HepG2 (cell line): ENCODE measurements at regions not wholly inside any gene's neighbourhood (a gene's known extent, or its start where the extent isn't known, plus 50 kb on each side); places are given as distances from the start of the nearest gene placed in this dataset.

Source experiments
- ATAC-seq: fragments of 200-7000 bp; cut with Tn5 transposase; 3 replicates; pipeline ENCODE4 v1.9.1; 2020; ENCODE audit warnings: mild to moderate bottlenecking, moderate library complexity
- BruUV-seq: library from RNA; stranded (reverse); fragments of 400-500 nt; replicated peaks from 2 replicates; lab custom pipeline; 2021; lab: Mats Ljungman, UMichigan
- CTCF ChIA-PET: fragments of 300-600 bp; formaldehyde crosslinking; extraction: SDS; loops from one replicate; lab custom pipeline; 2021; ENCODE audit warnings: low total read pairs, inconsistent platforms, low intra/inter-chr PET ratio; lab: Yijun Ruan, JAX
- POLR2A ChIA-PET: fragments of 350-600 bp; sonication (Branson Sonifier 250); formaldehyde crosslinking; loops from one replicate; lab custom pipeline; 2020; ENCODE audit warnings: antibody characterized with exemption, inconsistent platforms; lab: Yijun Ruan, JAX
- DNase-seq: peaks from one replicate; pipeline ENCODE4 v3.0.0-alpha.2; 2015; ENCODE audit warnings: low spot score
- FAIRE-seq: peaks from 3 replicates; lab custom pipeline; 2011; peaks lifted over from hg19 to GRCh38; lab: Jason Lieb, UNC
- H2AFZ ChIP-seq: one replicate; pipeline ENCODE4 v1.6.1; 2011; ENCODE audit warnings: low read length, inconsistent platforms
- H3K27ac ChIP-seq: fragments of 300-600 bp; 3 replicates; pipeline ENCODE4 v1.8.0; 2011; ENCODE audit warnings: mixed run types, mild to moderate bottlenecking, mixed read lengths, low read length, inconsistent platforms; ENCODE audit not compliant: insufficient read depth; ENCODE audit errors: extremely low read length
- H3K27me3 ChIP-seq, 2 experiments: fragments of 200-600 bp in 1 of 2; 2 replicates in 1 of 2; 3 replicates in 1 of 2; pipeline versions ENCODE4 v1.6.0 to v1.8.0; 2011; ENCODE audit warnings: low read length in 2 of 2, mild to moderate bottlenecking in 2 of 2, moderate library complexity in 2 of 2, inconsistent platforms in 1 of 2; ENCODE audit not compliant: insufficient read depth in 2 of 2, control insufficient read depth in 1 of 2
- H3K36me3 ChIP-seq, 2 experiments: fragments of 200-600 bp in 1 of 2; replicated peaks in 1 of 2; 2 replicates in 1 of 2; 3 replicates in 1 of 2; pipeline versions ENCODE4 v1.5.1 to v1.8.0; 2011; ENCODE audit warnings: low read length in 2 of 2, inconsistent platforms in 1 of 2; ENCODE audit not compliant: insufficient read depth in 2 of 2, control insufficient read depth in 1 of 2
- H3K4me1 ChIP-seq: 2 replicates; pipeline ENCODE4 v1.5.1; 2012; ENCODE audit warnings: low read length, inconsistent platforms; ENCODE audit not compliant: insufficient read depth
- H3K4me2 ChIP-seq: 2 replicates; pipeline ENCODE4 v1.6.0; 2011; ENCODE audit warnings: low read depth, low read length, inconsistent platforms
- H3K4me3 ChIP-seq, 3 experiments: fragments of 200-600 bp in 1 of 3; sonication (generic), shearing (Covaris generic) in 1 of 3; replicated peaks in 1 of 3; 2 replicates each; pipeline ENCODE4 v1.5.1; 2011 to 2016; ENCODE audit warnings: low read length in 3 of 3, inconsistent platforms in 2 of 3, low read depth in 2 of 3, mild to moderate bottlenecking in 2 of 3, control low read depth in 1 of 3, mixed read lengths in 1 of 3; ENCODE audit not compliant: insufficient read depth in 1 of 3
- H3K79me2 ChIP-seq: one replicate; pipeline ENCODE4 v1.6.1; 2011; ENCODE audit warnings: low read length, inconsistent platforms; ENCODE audit not compliant: insufficient read depth
- H3K9ac ChIP-seq: 2 replicates; pipeline ENCODE4 v1.6.0; 2011; ENCODE audit warnings: mild to moderate bottlenecking, low read depth, low read length, inconsistent platforms; ENCODE audit not compliant: insufficient read depth
- H3K9me3 ChIP-seq: 2 replicates; pipeline ENCODE4 v1.5.1; 2012; ENCODE audit warnings: mild to moderate bottlenecking, low read length
- H4K20me1 ChIP-seq: 2 replicates; pipeline ENCODE4 v1.6.0; 2011; ENCODE audit warnings: inconsistent platforms, mild to moderate bottlenecking, low read length, moderate library complexity; ENCODE audit not compliant: insufficient read depth
- LBX2 ChIP-seq: sonication (generic); formaldehyde crosslinking; IDR thresholded peaks from 2 replicates; pipeline ENCODE4 v1.5.0; 2020; ENCODE audit warnings: missing genetic modification reagents, mild to moderate bottlenecking, borderline replicate concordance
- SIX1 ChIP-seq: sonication (generic); formaldehyde crosslinking; IDR thresholded peaks from 2 replicates; pipeline ENCODE4 v1.4.0; 2020; ENCODE audit warnings: missing genetic modification reagents, borderline replicate concordance
- TIGD3 ChIP-seq: sonication (generic); formaldehyde crosslinking; IDR thresholded peaks from 2 replicates; pipeline ENCODE4 v1.5.1; 2020; ENCODE audit warnings: mild to moderate bottlenecking, missing genetic modification reagents, borderline replicate concordance
- ZBTB38 ChIP-seq: sonication (generic); formaldehyde crosslinking; IDR thresholded peaks from 2 replicates; pipeline ENCODE4 v1.5.1; 2020; ENCODE audit warnings: mild to moderate bottlenecking, missing genetic modification reagents
- ZBTB4 ChIP-seq: sonication (generic); formaldehyde crosslinking; IDR thresholded peaks from 2 replicates; pipeline ENCODE4 v1.4.0; 2020; ENCODE audit warnings: missing genetic modification reagents, mild to moderate bottlenecking, borderline replicate concordance
- ZFP36L2 ChIP-seq: sonication (generic); formaldehyde crosslinking; IDR thresholded peaks from 2 replicates; pipeline ENCODE4 v1.4.0; 2020; ENCODE audit warnings: missing genetic modification reagents
- ZMAT5 ChIP-seq: sonication (generic); formaldehyde crosslinking; IDR thresholded peaks from 2 replicates; pipeline ENCODE4 v1.5.0; 2020; ENCODE audit warnings: mild to moderate bottlenecking, low read depth, missing genetic modification reagents, borderline replicate concordance
- WGBS: methylation state at CpG from one replicate; pipeline ENCODE4 v1.1.6; 2017; ENCODE audit warnings: low lambda C conversion rate; 5-methylcytosine and 5-hydroxymethylcytosine counted together
- in situ Hi-C: cut with HindIII; loops from 2 replicates; pipeline ENCODE4 v1.10.0; 2017; ENCODE audit warnings: low pct_unique_long_range_greater_than_20kb; ENCODE audit not compliant: extremely low pct_ligation_motif_present
- intact Hi-C: fragments of 100-400 bp; cut with micrococcal nuclease; formaldehyde crosslinking; loops from one replicate; pipeline ENCODE4 v1.10.0; 2022; ENCODE audit not compliant: unreplicated experiment
- TF ChIP-seq, protein P1 (sequence below): sonication (generic); formaldehyde crosslinking; IDR thresholded peaks from 2 replicates; pipeline ENCODE4 v1.5.0; 2020; ENCODE audit warnings: missing genetic modification reagents
- TF ChIP-seq, protein P2 (sequence below): sonication (generic); formaldehyde crosslinking; IDR thresholded peaks from 2 replicates; pipeline ENCODE4 v1.4.0; 2020; ENCODE audit warnings: low read depth, mild to moderate bottlenecking, missing genetic modification reagents

- no peak for TF ChIP-seq ZFP36L2 (CRISPR knock-in tag)
- no peak for TF ChIP-seq TIGD3
- TF ChIP-seq, protein P1, sequence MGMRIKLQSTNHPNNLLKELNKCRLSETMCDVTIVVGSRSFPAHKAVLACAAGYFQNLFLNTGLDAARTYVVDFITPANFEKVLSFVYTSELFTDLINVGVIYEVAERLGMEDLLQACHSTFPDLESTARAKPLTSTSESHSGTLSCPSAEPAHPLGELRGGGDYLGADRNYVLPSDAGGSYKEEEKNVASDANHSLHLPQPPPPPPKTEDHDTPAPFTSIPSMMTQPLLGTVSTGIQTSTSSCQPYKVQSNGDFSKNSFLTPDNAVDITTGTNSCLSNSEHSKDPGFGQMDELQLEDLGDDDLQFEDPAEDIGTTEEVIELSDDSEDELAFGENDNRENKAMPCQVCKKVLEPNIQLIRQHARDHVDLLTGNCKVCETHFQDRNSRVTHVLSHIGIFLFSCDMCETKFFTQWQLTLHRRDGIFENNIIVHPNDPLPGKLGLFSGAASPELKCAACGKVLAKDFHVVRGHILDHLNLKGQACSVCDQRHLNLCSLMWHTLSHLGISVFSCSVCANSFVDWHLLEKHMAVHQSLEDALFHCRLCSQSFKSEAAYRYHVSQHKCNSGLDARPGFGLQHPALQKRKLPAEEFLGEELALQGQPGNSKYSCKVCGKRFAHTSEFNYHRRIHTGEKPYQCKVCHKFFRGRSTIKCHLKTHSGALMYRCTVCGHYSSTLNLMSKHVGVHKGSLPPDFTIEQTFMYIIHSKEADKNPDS (CRISPR knock-in tag): no peak
These were observed 1214.7 kb downstream of the SORCS3 start (continued) for GRCh38 chr10:105855791-105856190.

DNA sequence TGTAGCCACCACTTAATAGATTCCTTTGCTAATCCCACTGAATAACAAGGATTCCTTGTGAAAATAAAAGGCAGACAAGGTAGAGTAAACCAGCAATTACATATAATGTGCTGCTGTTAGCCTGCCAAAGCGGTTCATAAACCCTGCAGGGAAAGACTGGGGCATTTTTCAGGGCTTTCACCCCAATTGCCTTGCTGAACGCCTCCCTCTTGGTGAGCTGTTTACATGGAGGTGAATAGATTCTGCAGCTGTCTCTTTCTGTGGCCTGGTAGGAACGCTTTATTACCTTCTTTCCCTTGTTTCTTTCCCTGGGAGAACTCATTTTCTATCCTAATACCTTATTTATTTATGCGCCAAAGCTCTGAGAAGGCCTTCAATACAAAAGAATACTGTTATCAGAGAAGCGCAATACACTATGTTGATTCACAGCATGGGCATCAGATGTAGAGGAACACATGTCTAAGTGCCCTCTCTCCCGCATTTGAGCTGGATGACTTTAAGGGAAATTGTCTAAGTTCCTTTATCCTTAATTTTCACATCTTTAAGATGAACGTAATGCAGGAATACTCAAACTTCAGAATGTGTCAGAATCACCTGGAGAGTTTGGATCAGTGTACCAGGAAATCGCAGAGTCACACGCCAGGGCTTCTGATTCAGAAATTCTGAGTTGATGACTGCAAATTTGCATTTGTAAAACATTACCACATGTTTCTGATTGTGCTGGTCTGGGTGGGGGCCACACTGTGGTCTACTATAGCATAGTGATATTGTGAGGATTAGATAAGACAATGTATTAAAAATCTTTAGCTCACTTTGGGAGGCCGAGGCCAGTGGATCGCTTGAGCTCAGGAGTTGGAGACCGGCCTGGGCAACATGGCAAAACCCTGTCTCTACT is 1203.8 kb downstream of the SORCS3 start:
- in situ Hi-C loops: no loop called here
- H3K27ac ChIP-seq: no peak overlapping the region
- TF ChIP-seq ZBTB38 (CRISPR knock-in tag): no peak
- TF ChIP-seq SIX1 (CRISPR knock-in tag): no peak
- no peak for TF ChIP-seq ZBTB4 (CRISPR knock-in tag)
- no peak for TF ChIP-seq LBX2
- no peak for TF ChIP-seq ZMAT5 (CRISPR knock-in tag)
- TF ChIP-seq, protein P2, sequence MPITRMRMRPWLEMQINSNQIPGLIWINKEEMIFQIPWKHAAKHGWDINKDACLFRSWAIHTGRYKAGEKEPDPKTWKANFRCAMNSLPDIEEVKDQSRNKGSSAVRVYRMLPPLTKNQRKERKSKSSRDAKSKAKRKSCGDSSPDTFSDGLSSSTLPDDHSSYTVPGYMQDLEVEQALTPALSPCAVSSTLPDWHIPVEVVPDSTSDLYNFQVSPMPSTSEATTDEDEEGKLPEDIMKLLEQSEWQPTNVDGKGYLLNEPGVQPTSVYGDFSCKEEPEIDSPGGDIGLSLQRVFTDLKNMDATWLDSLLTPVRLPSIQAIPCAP: no peak

More for the DNA sequence above, 1203.8 kb downstream of the SORCS3 start:
- FAIRE-seq (no peak), DNase-seq (no peak), ATAC-seq (no peak)
- no peak overlapping the region for H3K9ac ChIP-seq
- no peak overlapping the region for H2AFZ ChIP-seq
- ChIA-PET POLR2A (no interaction called here), CTCF (no interaction called here)
- no peaks in the 10 kb centered on the region for H3K27me3 ChIP-seq
- H3K79me2 ChIP-seq: no peaks in the 10 kb centered on the region
- H3K9me3 ChIP-seq: peaks cover 26% of the 10 kb centered on the region; the same call in 1 of the 2 replicates
- H3K4me3 ChIP-seq: no peak overlapping the region
- no peaks in the 10 kb centered on the region for H3K36me3 ChIP-seq
- no peak overlapping the region for H3K4me2 ChIP-seq
- no TSS peak for BruUV-seq
- no peaks in the 10 kb centered on the region for H4K20me1 ChIP-seq
- 14% methylated on average over 12 of the region's 12 CpGs for WGBS
- intact Hi-C loops: no loop called here
- H3K4me1 ChIP-seq: no peaks in the 10 kb centered on the region
